ENCODE measurements at regions not wholly inside any gene's neighbourhood (a gene's known extent, or its start where the extent isn't known, plus 50 kb on each side); places are given as distances from the start of the nearest gene placed in this dataset.

GRCh38 chr13:110000534-110001345 lies 214.4 kb upstream of the IRS2 start:
- H2BK12ac ChIP-seq (ENCODE audit: low read depth, low read length) = no peak overlapping the region
- H3K4me2 ChIP-seq (ENCODE audit: insufficient read depth in 1 of 2, low read depth in 2 of 2, low read length in 2 of 2) = no peak overlapping the region
- no peak overlapping the region for H4K91ac ChIP-seq (replicated peaks; ENCODE audit: insufficient read length, low read length)
- H3K14ac ChIP-seq (ENCODE audit: insufficient read length) = no peak overlapping the region
- no peak overlapping the region for H4K8ac ChIP-seq (ENCODE audit: extremely low read depth, insufficient read depth, low read length)
- H3K9ac ChIP-seq (replicated peaks in 1 of 4; ENCODE audit: extremely low read depth in 1 of 4, low read depth in 3 of 4, low read length in 3 of 4) = no peak overlapping the region
- no peaks in the 10 kb centered on the region for H4K20me1 ChIP-seq (replicated peaks in 1 of 2; ENCODE audit: control insufficient read depth in 1 of 2, insufficient read depth in 2 of 2, low read length in 2 of 2)
- no peak for FAIRE-seq
- H2AK5ac ChIP-seq (ENCODE audit: low read depth, low read length) = no peak overlapping the region
- H4K5ac ChIP-seq (ENCODE audit: insufficient read length, low read depth, low read length) = no peak overlapping the region
- H2BK15ac ChIP-seq (ENCODE audit: low read length) = no peak overlapping the region
- ChIA-PET POLR2A (ENCODE audit: partially characterized antibody) (no interaction called here), CTCF (ENCODE audit: partially characterized antibody) (interaction anchor here (1.1 to 1.3 kb wide), 2 partner anchors 89 to 231 kb away, joined by 3 to 6 read pairs; no protein-coding TSS in a partner anchor)
- no peak overlapping the region for H2BK5ac ChIP-seq (ENCODE audit: low read depth, low read length)
- H3K23me2 ChIP-seq (ENCODE audit: low read depth, low read length) = no peaks in the 10 kb centered on the region
- no peaks in the 10 kb centered on the region for H3K4me1 ChIP-seq (replicated peaks in 1 of 4; ENCODE audit: control insufficient read depth in 3 of 4, insufficient read depth in 4 of 4, low read length in 3 of 4)
- H3K79me2 ChIP-seq (ENCODE audit: control insufficient read depth in 1 of 2, insufficient read depth in 2 of 2, low read length in 2 of 2) = no peaks in the 10 kb centered on the region
- WGBS, 2 experiments (ENCODE audit: extremely low coverage in 1 of 2, insufficient coverage in 1 of 2, insufficient read length in 1 of 2, insufficient replicate concordance in 2 of 2, low coverage in 1 of 2, low lambda C conversion rate in 2 of 2, missing lambda C conversion rate in 1 of 2) = 88% methylated on average over 12 of the region's 12 CpGs; no CpG with 5 or more reads in 1 of the 2 experiments
- no peak overlapping the region for H3K18ac ChIP-seq (ENCODE audit: extremely low read depth, low read length)
- H2BK120ac ChIP-seq (replicated peaks; ENCODE audit: low read depth, low read length) = no peak overlapping the region
- no peak overlapping the region for H3K4me3 ChIP-seq (ENCODE audit: extremely low read depth in 1 of 4, insufficient read depth in 2 of 4, low read depth in 3 of 4, low read length in 4 of 4)
- H3K27ac ChIP-seq (ENCODE audit: low read depth, low read length) = no peak overlapping the region
- no peak for TF ChIP-seq SAP30 (IDR thresholded peaks at IDR 0.05; ENCODE audit: insufficient read depth, insufficient replicate concordance, low read length)
- no peak for TF ChIP-seq SP1 (IDR thresholded peaks at IDR 0.05; ENCODE audit: low read depth, low read length)
- no peak for TF ChIP-seq EGR1 (IDR thresholded peaks at IDR 0.05; ENCODE audit: borderline replicate concordance, low read depth, low read length)
- no peak for TF ChIP-seq TAF1 (IDR thresholded peaks at IDR 0.05; ENCODE audit: low read depth, low read length)
- TF ChIP-seq FOSL1 (IDR thresholded peaks at IDR 0.05; ENCODE audit: insufficient read depth, low read depth, low read length) = no peak
- H3K36me3 ChIP-seq (ENCODE audit: control insufficient read depth in 2 of 4, insufficient read depth in 4 of 4, low read length in 3 of 4) = no peaks in the 10 kb centered on the region
- H3K27me3 ChIP-seq (replicated peaks in 1 of 4; ENCODE audit: control insufficient read depth in 3 of 4, extremely low read depth in 1 of 4, insufficient read depth in 3 of 4, low read length in 3 of 4) = no peaks in the 10 kb centered on the region
- no peak overlapping the region for H3K23ac ChIP-seq (ENCODE audit: insufficient read length)
- no peak overlapping the region for H2BK20ac ChIP-seq (ENCODE audit: low read length)
- no peak for DNase-seq (ENCODE audit: low read depth in 1 of 2, low spot score in 2 of 2)
- no peak overlapping the region for H2AFZ ChIP-seq (ENCODE audit: low read length)
- H3K56ac ChIP-seq (replicated peaks; ENCODE audit: insufficient read length, low read depth, low read length) = no peak overlapping the region
- no peak overlapping the region for H3K4ac ChIP-seq (replicated peaks; ENCODE audit: insufficient read length, low read depth, low read length)
- no peaks in the 10 kb centered on the region for H3K79me1 ChIP-seq (ENCODE audit: low read depth, low read length)
- H3K9me3 ChIP-seq (ENCODE audit: insufficient read depth in 2 of 2, low read depth in 1 of 2, low read length in 1 of 2) = no peaks in the 10 kb centered on the region

All from H1 (cell line).